H9 (cell line): ENCODE measurements at regions not wholly inside any gene's neighbourhood (a gene's known extent, or its start where the extent isn't known, plus 50 kb on each side); places are given as distances from the start of the nearest gene placed in this dataset.

ENCODE experiments used
- DNase-seq: peaks from one replicate; pipeline ENCODE4 v3.0.0-alpha.2; 2017
- H2AFZ ChIP-seq: one replicate; pipeline ENCODE4 v1.6.1; 2013; ENCODE audit warnings: mild to moderate bottlenecking, low read length, control low read depth, moderate library complexity
- H2AK5ac ChIP-seq: 2 replicates; pipeline ENCODE4 v1.6.1; 2013; ENCODE audit warnings: low read length, control low read depth, mixed read lengths; ENCODE audit not compliant: insufficient read length
- H2BK120ac ChIP-seq: one replicate; pipeline ENCODE4 v1.6.1; 2013; ENCODE audit warnings: low read depth, mild to moderate bottlenecking, low read length, control low read depth, inconsistent platforms; ENCODE audit not compliant: poor library complexity, severe bottlenecking
- H2BK12ac ChIP-seq: 2 replicates; pipeline ENCODE4 v1.6.1; 2013; ENCODE audit warnings: low read length, control low read depth, mixed read lengths, low read depth; ENCODE audit not compliant: insufficient read length
- H2BK15ac ChIP-seq: 2 replicates; pipeline ENCODE4 v1.6.1; 2013; ENCODE audit warnings: low read depth, low read length, control low read depth
- H2BK20ac ChIP-seq: one replicate; pipeline ENCODE4 v1.6.1; 2013; ENCODE audit warnings: low read depth, mild to moderate bottlenecking, low read length, control low read depth, inconsistent platforms; ENCODE audit not compliant: poor library complexity, severe bottlenecking
- H2BK5ac ChIP-seq: 2 replicates; pipeline ENCODE4 v1.6.1; 2013; ENCODE audit warnings: low read length, control low read depth, mixed read lengths; ENCODE audit not compliant: insufficient read length
- H3K14ac ChIP-seq: 2 replicates; pipeline ENCODE4 v1.6.1; 2013; ENCODE audit warnings: low read length, control low read depth; ENCODE audit not compliant: insufficient read depth
- H3K18ac ChIP-seq: 2 replicates; pipeline ENCODE4 v1.6.1; 2013; ENCODE audit warnings: low read depth, mild to moderate bottlenecking, mixed read lengths, low read length, control low read depth; ENCODE audit not compliant: insufficient read length
- H3K23ac ChIP-seq: 2 replicates; pipeline ENCODE4 v1.6.1; 2013; ENCODE audit warnings: low read length, control low read depth, mixed read lengths, low read depth; ENCODE audit not compliant: insufficient read length
- H3K23me2 ChIP-seq: 2 replicates; pipeline ENCODE4 v1.6.1; 2013; ENCODE audit warnings: low read depth, mild to moderate bottlenecking, mixed read lengths, low read length, control low read depth; ENCODE audit not compliant: insufficient read length, poor library complexity, severe bottlenecking
- H3K27ac ChIP-seq: 2 replicates; pipeline ENCODE4 v1.5.1; 2013; ENCODE audit warnings: low read length, control low read depth, mixed read lengths, low read depth; ENCODE audit not compliant: insufficient read length
- H3K27me3 ChIP-seq: 2 replicates; pipeline ENCODE4 v1.6.1; 2013; ENCODE audit warnings: low read length, control low read depth, inconsistent platforms; ENCODE audit not compliant: insufficient read depth
- H3K4ac ChIP-seq: 2 replicates; pipeline ENCODE4 v1.6.1; 2013; ENCODE audit warnings: low read depth, mild to moderate bottlenecking, control low read depth, inconsistent platforms, low read length, moderate library complexity
- H3K4me1 ChIP-seq: 2 replicates; pipeline ENCODE4 v1.6.1; 2013; ENCODE audit warnings: low read length, control low read depth, inconsistent platforms; ENCODE audit not compliant: insufficient read depth
- H3K4me2 ChIP-seq: 2 replicates; pipeline ENCODE4 v1.6.1; 2013; ENCODE audit warnings: low read length, control low read depth, mixed read lengths; ENCODE audit not compliant: insufficient read length, insufficient read depth
- H3K56ac ChIP-seq: 2 replicates; pipeline ENCODE4 v1.6.1; 2013; ENCODE audit warnings: low read depth, mild to moderate bottlenecking, mixed read lengths, low read length, control low read depth; ENCODE audit not compliant: insufficient read length
- H3K79me1 ChIP-seq: 2 replicates; pipeline ENCODE4 v1.6.1; 2013; ENCODE audit warnings: low read depth, mild to moderate bottlenecking, moderate library complexity, low read length, control low read depth, inconsistent platforms; ENCODE audit not compliant: insufficient read depth, poor library complexity, severe bottlenecking
- H3K79me2 ChIP-seq: 2 replicates; pipeline ENCODE4 v1.6.1; 2013; ENCODE audit warnings: low read length, control low read depth, inconsistent platforms; ENCODE audit not compliant: insufficient read depth
- H3K9ac ChIP-seq: 2 replicates; pipeline ENCODE4 v1.6.1; 2013; ENCODE audit warnings: low read length, control low read depth, mixed read lengths; ENCODE audit not compliant: insufficient read length; ENCODE audit errors: extremely low read depth
- H3K9me3 ChIP-seq: one replicate; pipeline ENCODE4 v1.6.1; 2013; ENCODE audit warnings: low read depth, low read length, inconsistent platforms; ENCODE audit not compliant: control insufficient read depth
- H3T11ph ChIP-seq: one replicate; pipeline ENCODE4 v1.6.1; 2013; ENCODE audit warnings: mild to moderate bottlenecking, low read length, control low read depth, inconsistent platforms
- H4K20me1 ChIP-seq: one replicate; pipeline ENCODE4 v1.6.1; 2013; ENCODE audit not compliant: control insufficient read depth, insufficient read length, insufficient read depth
- H4K5ac ChIP-seq: 2 replicates; pipeline ENCODE4 v1.6.1; 2013; ENCODE audit warnings: low read depth, mild to moderate bottlenecking, mixed read lengths, low read length, control low read depth; ENCODE audit not compliant: insufficient read length
- H4K8ac ChIP-seq: replicated peaks from 2 replicates; pipeline ENCODE4 v1.6.1; 2013; ENCODE audit warnings: low read length, control low read depth, mixed read lengths, low read depth; ENCODE audit not compliant: insufficient read length
- H4K91ac ChIP-seq: 2 replicates; pipeline ENCODE4 v1.6.1; 2013; ENCODE audit warnings: low read depth, mild to moderate bottlenecking, moderate library complexity, mixed read lengths, low read length, control low read depth; ENCODE audit not compliant: insufficient read length
- H3K27ac Mint-ChIP-seq, 3 experiments: 2 replicates in 2 of 3; 3 replicates in 1 of 3; pipeline ENCODE4 v1.8.0; 2020 to 2021; ENCODE audit warnings: mixed read lengths in 3 of 3, mild to moderate bottlenecking in 1 of 3, moderate library complexity in 1 of 3
- H3K27me3 Mint-ChIP-seq: 2 replicates; pipeline ENCODE4 v1.8.0; 2021; ENCODE audit warnings: low read depth, mild to moderate bottlenecking, moderate library complexity, mixed read lengths
- H3K36me3 Mint-ChIP-seq, 3 experiments: 2 replicates in 2 of 3; 3 replicates in 1 of 3; pipeline ENCODE4 v1.8.0; 2020 to 2021; ENCODE audit warnings: low read depth in 3 of 3, mixed read lengths in 3 of 3; ENCODE audit not compliant: insufficient read depth in 1 of 3
- H3K4me1 Mint-ChIP-seq, 2 experiments: 2 replicates each; pipeline ENCODE4 v1.8.0; 2020; ENCODE audit warnings: mixed read lengths in 2 of 2
- H3K4me3 Mint-ChIP-seq, 2 experiments: 2 replicates in 1 of 2; 3 replicates in 1 of 2; pipeline ENCODE4 v1.8.0; 2020 to 2021; ENCODE audit warnings: mild to moderate bottlenecking in 2 of 2, mixed read lengths in 2 of 2, moderate library complexity in 1 of 2
- H3K9me3 Mint-ChIP-seq, 2 experiments: 2 replicates in 1 of 2; 3 replicates in 1 of 2; pipeline ENCODE4 v1.8.0; 2020; ENCODE audit warnings: mild to moderate bottlenecking in 2 of 2, mixed read lengths in 2 of 2, moderate library complexity in 1 of 2
- CTCF ChIP-seq: fragments of 200-600 bp; sonication (generic); conservative IDR thresholded peaks from 3 replicates; pipeline ENCODE4 v1.8.0; 2021; ENCODE audit warnings: antibody characterized with exemption, mild to moderate bottlenecking
- WGBS: extraction: QIAGEN DNeasy Blood & Tissue Kit; methylation state at CpG from one replicate; pipeline ENCODE4 v1.1.7; 2013; ENCODE audit warnings: missing lambda C conversion rate, low lambda C conversion rate, mixed read lengths; ENCODE audit not compliant: insufficient read length; ENCODE audit errors: extremely low coverage; 5-methylcytosine and 5-hydroxymethylcytosine counted together

GRCh38 chr2:116761864-116762263 is 1052.6 kb upstream of the DDX18 start:
- H4K5ac ChIP-seq = no peak overlapping the region
- no peak overlapping the region for H3K4me2 ChIP-seq
- no peaks in the 10 kb centered on the region for H3K9me3 ChIP-seq
- Mint-ChIP-seq H3K4me1 (peaks cover 19 to 26% of the 10 kb centered on the region in 2 experiments), H3K27me3 (peaks cover 13% of the 10 kb centered on the region), H3K4me3 (no peak overlapping the region), H3K27ac (no peak overlapping the region), H3K36me3 (no peaks in the 10 kb centered on the region; a peak in 1 of 7 replicates), H3K9me3 (no peaks in the 10 kb centered on the region; a peak in 1 of 5 replicates)
- H3K23ac ChIP-seq = no peak overlapping the region
- no peak overlapping the region for H2AFZ ChIP-seq
- no peak overlapping the region for H4K91ac ChIP-seq
- no peak overlapping the region for H2BK120ac ChIP-seq
- no peak overlapping the region for H3K9ac ChIP-seq
- TF ChIP-seq CTCF = no peak
- no peaks in the 10 kb centered on the region for H3K79me2 ChIP-seq
- no peaks in the 10 kb centered on the region for H3K23me2 ChIP-seq
- no peak overlapping the region for H4K8ac ChIP-seq
- no peaks in the 10 kb centered on the region for H3K4me1 ChIP-seq
- H4K20me1 ChIP-seq = no peaks in the 10 kb centered on the region
- no peaks in the 10 kb centered on the region; the same call in 1 of the 2 replicates for H3K27me3 ChIP-seq
- WGBS = no CpG with 5 or more reads among the region's 1 CpG
- H3T11ph ChIP-seq = no peak overlapping the region
- no peak overlapping the region for H2BK12ac ChIP-seq
- no peak overlapping the region for H2AK5ac ChIP-seq
- H3K56ac ChIP-seq = no peak overlapping the region
- H3K27ac ChIP-seq = no peak overlapping the region
- no peak overlapping the region for H3K4ac ChIP-seq
- no peak overlapping the region for H3K18ac ChIP-seq
- H3K79me1 ChIP-seq = no peaks in the 10 kb centered on the region
- H2BK20ac ChIP-seq = no peak overlapping the region
- no peak for DNase-seq
- no peak overlapping the region for H3K14ac ChIP-seq
- no peak overlapping the region for H2BK15ac ChIP-seq
- no peak overlapping the region for H2BK5ac ChIP-seq
